ENCODE measurements at regions not wholly inside any gene's neighbourhood (a gene's known extent, or its start where the extent isn't known, plus 50 kb on each side); places are given as distances from the start of the nearest gene placed in this dataset.

DNA sequence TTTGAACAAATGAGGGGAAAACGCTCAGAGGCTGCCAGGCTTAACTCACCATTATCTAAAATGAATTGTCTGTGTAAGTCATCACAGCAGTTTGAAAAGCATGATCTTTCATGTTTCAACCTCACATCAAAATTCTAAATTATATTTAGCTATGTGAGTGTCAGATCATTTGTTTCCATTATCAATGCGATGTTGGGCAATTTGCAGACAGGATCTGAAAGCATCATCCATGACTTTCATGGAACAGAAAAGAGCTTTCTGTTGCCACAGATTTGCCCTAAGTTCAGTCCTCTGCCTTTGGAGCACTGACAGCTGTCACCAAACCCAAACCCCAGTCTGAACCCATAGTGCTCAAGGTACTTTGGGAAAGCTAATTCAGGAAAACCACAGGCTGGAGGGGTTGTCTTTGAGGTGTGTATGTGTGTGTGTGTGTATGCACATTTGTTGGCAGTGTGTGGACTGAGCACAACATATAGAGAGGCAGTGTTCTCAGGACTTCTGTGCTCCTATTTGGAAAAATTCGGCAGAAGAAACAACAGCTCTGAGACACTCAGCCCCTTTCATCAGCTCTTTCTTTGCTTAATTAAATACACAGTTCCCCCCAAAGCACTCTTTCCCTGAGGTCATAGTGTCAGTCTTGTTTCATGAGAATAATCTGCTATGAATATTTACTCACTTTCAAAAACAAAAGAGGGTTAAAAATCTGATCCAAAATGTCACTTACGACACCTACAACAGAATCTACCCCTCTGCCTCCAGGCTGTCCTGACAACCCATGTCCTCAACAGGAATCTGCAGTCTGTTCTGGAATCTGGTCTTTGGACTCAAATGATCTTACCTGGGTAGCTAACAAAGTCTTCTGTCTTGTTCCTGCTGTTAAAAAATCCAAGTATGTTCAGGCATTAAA lies 188.5 kb upstream of the KLF14 start:
- DNase-seq, result no peak
- no peak overlapping the region for H3K9ac ChIP-seq (ENCODE audit: low read length)
- no peak overlapping the region for H3K27ac ChIP-seq (ENCODE audit: low read length)
- H4K20me1 ChIP-seq (ENCODE audit: insufficient read depth, low read length), result peaks cover 14% of the 10 kb centered on the region; the same call in 1 of the 2 replicates
- no peak overlapping the region for H3K4me3 ChIP-seq (ENCODE audit: low read length)
- H3K9me2 ChIP-seq (replicated peaks; ENCODE audit: insufficient read depth, low read length), result no peaks in the 10 kb centered on the region
- H3K4me1 ChIP-seq (ENCODE audit: low read length), result no peaks in the 10 kb centered on the region
- H3K79me2 ChIP-seq (ENCODE audit: low read length), result peaks cover 79% of the 10 kb centered on the region
- H3K4me2 ChIP-seq (ENCODE audit: low read depth, low read length), result no peak overlapping the region
- H3K27me3 ChIP-seq (replicated peaks; ENCODE audit: insufficient read depth, low read length), result no peaks in the 10 kb centered on the region
- no peak overlapping the region for H2AFZ ChIP-seq (ENCODE audit: low read length)
- H3F3A ChIP-seq (ENCODE audit: insufficient read depth, low read length), result no peaks in the 10 kb centered on the region
- H3K9me3 ChIP-seq (replicated peaks; ENCODE audit: insufficient read depth, low read length), result no peaks in the 10 kb centered on the region
- no peaks in the 10 kb centered on the region for H3K36me3 ChIP-seq (replicated peaks; ENCODE audit: insufficient read depth, low read length)
- no peak for TF ChIP-seq EZH2phosphoT487 (IDR thresholded peaks at IDR 0.05; ENCODE audit: low read length)
- no peak for TF ChIP-seq CTCF (IDR thresholded peaks at IDR 0.05; ENCODE audit: low read length)
- no peak for TF ChIP-seq EZH2 (optimal IDR thresholded peaks at IDR 0.05; ENCODE audit: low read depth, low read length)

GRCh38 chr7:130923365-130923764 lies 189.4 kb upstream of the KLF14 start:
- H3K9me3 ChIP-seq (replicated peaks; ENCODE audit: insufficient read depth, low read length), result no peaks in the 10 kb centered on the region
- no peak overlapping the region for H3K27ac ChIP-seq (ENCODE audit: low read length)
- H3K79me2 ChIP-seq (ENCODE audit: low read length), result peaks cover 80% of the 10 kb centered on the region
- H3K4me1 ChIP-seq (ENCODE audit: low read length), result no peaks in the 10 kb centered on the region
- no peak overlapping the region for H3K4me2 ChIP-seq (ENCODE audit: low read depth, low read length)
- TF ChIP-seq EZH2 (optimal IDR thresholded peaks at IDR 0.05; ENCODE audit: low read depth, low read length) (no peak), EZH2phosphoT487 (IDR thresholded peaks at IDR 0.05; ENCODE audit: low read length) (no peak), CTCF (IDR thresholded peaks at IDR 0.05; ENCODE audit: low read length) (no peak)
- no peak for DNase-seq
- H3F3A ChIP-seq (ENCODE audit: insufficient read depth, low read length), result no peaks in the 10 kb centered on the region
- no peaks in the 10 kb centered on the region for H3K9me2 ChIP-seq (replicated peaks; ENCODE audit: insufficient read depth, low read length)
- no peaks in the 10 kb centered on the region for H3K27me3 ChIP-seq (replicated peaks; ENCODE audit: insufficient read depth, low read length)
- H3K4me3 ChIP-seq (ENCODE audit: low read length), result no peak overlapping the region
- H3K9ac ChIP-seq (ENCODE audit: low read length), result no peak overlapping the region
- H2AFZ ChIP-seq (ENCODE audit: low read length), result no peak overlapping the region
- no peaks in the 10 kb centered on the region for H3K36me3 ChIP-seq (replicated peaks; ENCODE audit: insufficient read depth, low read length)
- H4K20me1 ChIP-seq (ENCODE audit: insufficient read depth, low read length), result peaks cover 14% of the 10 kb centered on the region; the same call in 1 of the 2 replicates

- H3K27ac ChIP-seq (ENCODE audit: low read length), result no peak overlapping the region
- H3K79me2 ChIP-seq (ENCODE audit: low read length), result peaks cover 78% of the 10 kb centered on the region
- H3K9ac ChIP-seq (ENCODE audit: low read length), result no peak overlapping the region
- peaks cover 11% of the 10 kb centered on the region; the same call in 1 of the 2 replicates for H4K20me1 ChIP-seq (ENCODE audit: insufficient read depth, low read length)
- DNase-seq, result no peak
- no peak overlapping the region for H2AFZ ChIP-seq (ENCODE audit: low read length)
- TF ChIP-seq EZH2 (optimal IDR thresholded peaks at IDR 0.05; ENCODE audit: low read depth, low read length), result no peak
- TF ChIP-seq CTCF (IDR thresholded peaks at IDR 0.05; ENCODE audit: low read length), result no peak
- TF ChIP-seq EZH2phosphoT487 (IDR thresholded peaks at IDR 0.05; ENCODE audit: low read length), result no peak
- no peaks in the 10 kb centered on the region for H3K9me2 ChIP-seq (replicated peaks; ENCODE audit: insufficient read depth, low read length)
- no peaks in the 10 kb centered on the region for H3K27me3 ChIP-seq (replicated peaks; ENCODE audit: insufficient read depth, low read length)
- H3K9me3 ChIP-seq (replicated peaks; ENCODE audit: insufficient read depth, low read length), result no peaks in the 10 kb centered on the region
- H3K36me3 ChIP-seq (replicated peaks; ENCODE audit: insufficient read depth, low read length), result no peaks in the 10 kb centered on the region
- H3K4me2 ChIP-seq (ENCODE audit: low read depth, low read length), result no peak overlapping the region
- no peaks in the 10 kb centered on the region for H3F3A ChIP-seq (ENCODE audit: insufficient read depth, low read length)
- no peaks in the 10 kb centered on the region for H3K4me1 ChIP-seq (ENCODE audit: low read length)
- no peak overlapping the region for H3K4me3 ChIP-seq (ENCODE audit: low read length)
Observed at GRCh38 chr7:130923930-130924329, 189.9 kb upstream of the KLF14 start.
